ENCODE measurements at regions not wholly inside any gene's neighbourhood (a gene's known extent, or its start where the extent isn't known, plus 50 kb on each side); places are given as distances from the start of the nearest gene placed in this dataset.
"Not testable (repeated sequence)": the region's sequence is repeated elsewhere in the genome, so short reads cannot be mapped to it uniquely, and the experiment has no call there.

- DNase-seq (ENCODE audit: low spot score) = peak; percentile 31
Measured at GRCh38 chr22:25488244-25489020, 76.0 kb upstream of the GRK3 start.

GRCh38 chr22:25489947-25490346, 74.5 kb upstream of the GRK3 start:
- no peak for DNase-seq (ENCODE audit: low spot score)

DNA sequence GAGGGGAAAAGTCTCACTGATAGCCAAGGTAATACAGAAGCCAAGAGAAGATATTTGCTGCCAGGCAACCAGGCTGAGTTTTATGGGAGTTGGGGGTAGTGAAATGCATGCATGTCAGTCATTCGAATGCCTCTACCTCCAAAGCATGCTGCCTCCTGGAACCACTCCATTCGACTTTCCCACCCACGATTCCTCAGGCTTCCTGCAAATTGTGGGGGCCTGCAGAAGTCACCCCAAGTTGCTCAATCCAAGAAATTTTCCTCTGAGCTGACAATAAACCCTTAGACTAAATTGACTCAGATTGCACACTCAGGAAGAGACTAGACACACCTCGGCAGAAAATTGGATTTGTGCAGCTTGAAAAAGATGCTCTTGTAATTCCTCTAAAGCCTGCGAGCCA, 73.6 kb upstream of the GRK3 start:
- DNase-seq (ENCODE audit: low spot score) = no peak

DNA sequence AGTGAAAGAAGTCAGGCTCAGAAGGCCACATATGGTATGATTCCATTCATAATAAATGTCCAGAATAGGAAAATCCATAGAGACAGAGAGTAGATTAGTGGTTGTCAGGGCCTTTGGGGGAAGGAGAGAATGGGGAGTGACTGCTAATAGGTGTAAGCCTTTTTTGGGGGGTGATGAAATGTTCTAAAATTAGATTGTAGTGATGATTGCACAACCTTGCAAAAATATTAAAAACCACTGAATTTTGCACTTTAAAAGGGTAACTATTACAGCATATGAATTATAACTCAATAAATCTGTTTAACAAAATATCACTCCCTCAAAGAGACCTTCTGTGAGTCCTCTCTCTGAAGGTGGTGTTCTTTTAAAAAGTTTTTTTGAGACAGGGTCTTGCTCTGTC, 72.3 kb upstream of the GRK3 start:
- DNase-seq (ENCODE audit: low spot score) = no peak

GRCh38 chr22:25492841-25493734, 71.4 kb upstream of the GRK3 start:
- DNase-seq (ENCODE audit: low spot score) = no peak

- DNase-seq (ENCODE audit: low spot score) = no peak
Measured at GRCh38 chr22:25493794-25494193, 70.7 kb upstream of the GRK3 start.

DNA sequence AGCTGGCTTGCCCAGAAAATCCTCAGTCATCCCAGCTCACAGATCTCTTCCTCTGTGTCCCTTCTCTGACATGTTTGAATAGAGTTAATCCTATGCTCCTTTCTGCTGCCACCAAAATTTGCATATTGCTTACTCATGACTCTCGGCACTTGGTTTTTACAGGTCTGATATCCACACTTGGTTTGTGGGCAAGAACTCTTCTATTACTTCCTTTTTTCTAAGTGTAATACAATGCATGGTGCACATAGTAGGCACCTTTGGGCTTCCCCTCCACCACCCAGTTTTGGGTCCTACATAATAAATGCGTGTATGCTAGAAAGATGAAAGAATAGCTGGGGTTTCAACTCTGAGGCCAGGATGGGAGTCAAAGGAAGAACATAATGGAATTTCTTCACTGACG, 69.7 kb upstream of the GRK3 start:
- DNase-seq (ENCODE audit: low spot score) = no peak

DNA sequence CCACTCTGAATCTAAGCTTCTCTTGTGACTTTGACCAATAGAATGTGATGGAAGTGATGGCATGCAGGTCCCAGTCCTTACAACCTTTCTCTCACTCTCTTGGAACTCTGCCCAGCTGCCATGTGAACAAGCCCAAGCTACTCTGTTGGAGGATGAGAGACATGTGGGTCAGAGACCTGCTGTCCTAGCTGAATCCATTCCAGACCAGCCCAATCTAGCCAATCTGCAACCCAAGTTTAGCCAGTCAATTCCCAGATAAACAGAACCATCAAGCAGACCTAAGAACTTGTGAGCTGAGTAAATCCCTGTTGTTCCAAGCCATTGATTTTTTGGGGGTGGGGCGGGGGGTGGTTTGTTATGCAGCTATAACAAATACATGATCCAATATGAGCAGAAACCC, 69.2 kb upstream of the GRK3 start:
- DNase-seq (ENCODE audit: low spot score) = no peak

DNA sequence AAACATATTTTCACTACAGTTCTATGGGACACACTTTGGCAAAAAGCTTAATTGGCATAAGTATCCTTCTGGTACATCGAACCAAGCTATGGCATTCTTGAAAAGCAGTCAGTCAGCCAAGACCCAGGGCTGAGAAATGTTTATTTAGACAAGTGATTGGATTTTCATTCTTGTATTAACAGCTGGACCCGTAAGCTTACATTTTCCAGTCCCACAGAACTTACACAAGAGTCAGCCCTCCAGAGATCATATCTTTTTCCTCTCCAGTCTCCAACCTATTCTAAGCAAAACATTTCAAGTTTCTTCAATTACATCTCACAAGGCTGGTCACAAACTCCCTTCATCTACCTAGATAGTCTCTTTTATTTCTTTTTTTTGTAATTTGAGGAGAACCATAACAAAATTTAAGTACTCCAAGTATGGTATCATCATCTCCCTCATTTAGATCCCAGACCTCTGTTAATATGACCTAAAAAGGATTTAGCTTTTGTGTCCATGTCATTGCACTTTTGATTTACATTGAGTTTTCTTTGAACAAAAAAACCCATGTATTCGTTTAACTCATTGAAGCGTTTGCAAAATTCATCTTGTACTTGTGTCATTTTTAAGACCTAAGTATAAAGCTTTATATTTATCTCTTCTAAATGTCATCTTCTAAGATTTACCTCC, 67.9 kb upstream of the GRK3 start:
- no peak for DNase-seq (ENCODE audit: low spot score)

- no peak for DNase-seq (ENCODE audit: low spot score)
Measured at GRCh38 chr22:25497181-25497641, 67.3 kb upstream of the GRK3 start.

DNA sequence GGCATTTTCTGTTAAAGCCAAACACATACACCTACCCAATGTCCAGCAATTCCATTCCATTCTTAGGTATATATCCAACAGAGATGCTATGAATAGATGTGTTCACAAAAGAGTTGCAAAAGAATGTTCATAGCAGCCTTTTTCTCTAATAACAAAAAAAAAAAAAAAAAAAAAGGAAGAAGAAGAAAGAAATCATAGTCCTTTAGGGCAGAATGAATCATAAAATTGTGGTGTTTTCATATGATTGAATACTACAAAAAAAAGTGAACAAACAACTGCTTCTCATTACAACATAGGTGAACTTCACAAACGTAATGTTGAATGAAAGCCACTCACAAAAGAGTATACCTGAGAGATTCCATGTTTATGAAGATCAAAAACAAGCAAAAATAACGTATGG, 66.8 kb upstream of the GRK3 start:
- DNase-seq (ENCODE audit: low spot score) = no peak

- not testable (repeated sequence) for DNase-seq (ENCODE audit: low spot score)
Measured at GRCh38 chr22:25500671-25501070, 63.8 kb upstream of the GRK3 start.

- not testable (repeated sequence) for DNase-seq (ENCODE audit: low spot score)
Measured at GRCh38 chr22:25504017-25504416, 60.5 kb upstream of the GRK3 start.

DNA sequence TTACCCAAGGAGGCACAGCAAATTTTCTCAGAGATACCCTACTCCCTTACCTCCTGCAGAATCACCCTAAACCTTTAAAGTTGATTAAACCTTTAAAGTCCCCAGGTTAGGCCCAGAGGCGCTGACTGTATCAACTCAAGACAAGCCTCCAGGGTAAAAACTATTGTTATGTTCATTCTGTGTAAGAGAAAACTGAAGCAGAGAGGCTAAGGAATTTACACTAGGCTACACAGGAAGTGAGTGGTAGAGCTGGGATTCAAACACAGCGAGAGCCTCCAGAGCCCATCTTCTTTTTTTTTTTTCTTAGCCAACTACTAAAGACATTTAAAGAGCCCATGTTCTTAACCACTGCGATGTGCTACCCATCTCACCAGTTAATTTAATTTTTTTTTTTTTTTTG, 56.3 kb upstream of the GRK3 start:
- no peak for DNase-seq (ENCODE audit: low spot score)

GRCh38 chr22:25508761-25509321, 55.6 kb upstream of the GRK3 start:
- DNase-seq (ENCODE audit: low spot score) = no peak

DNA sequence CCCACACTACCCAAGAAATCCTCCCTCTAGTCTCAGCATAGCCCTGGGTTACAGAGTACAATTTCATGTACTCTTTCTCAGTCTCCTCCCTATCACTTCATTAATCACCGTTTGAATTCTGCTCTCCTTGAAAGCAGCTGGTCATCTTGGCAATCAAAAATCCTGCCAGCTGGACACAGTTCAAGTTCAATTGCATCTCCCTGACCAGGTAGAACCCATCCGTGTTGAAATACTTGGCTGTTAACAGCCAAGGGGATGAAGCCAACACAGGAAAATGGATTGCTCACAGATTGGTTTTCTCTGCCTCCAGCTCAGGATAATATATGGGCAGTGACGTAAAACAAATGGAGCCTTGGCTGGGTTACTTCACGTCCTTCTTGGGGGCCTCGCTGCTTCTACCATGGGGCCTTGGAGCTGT, 55.1 kb upstream of the GRK3 start:
- no peak for DNase-seq (ENCODE audit: low spot score)

GRCh38 chr22:25510876-25511275, 53.6 kb upstream of the GRK3 start:
- DNase-seq (ENCODE audit: low spot score) = no peak

- DNase-seq (ENCODE audit: low spot score) = no peak
Measured at GRCh38 chr22:25511725-25512124, 52.8 kb upstream of the GRK3 start.

DNA sequence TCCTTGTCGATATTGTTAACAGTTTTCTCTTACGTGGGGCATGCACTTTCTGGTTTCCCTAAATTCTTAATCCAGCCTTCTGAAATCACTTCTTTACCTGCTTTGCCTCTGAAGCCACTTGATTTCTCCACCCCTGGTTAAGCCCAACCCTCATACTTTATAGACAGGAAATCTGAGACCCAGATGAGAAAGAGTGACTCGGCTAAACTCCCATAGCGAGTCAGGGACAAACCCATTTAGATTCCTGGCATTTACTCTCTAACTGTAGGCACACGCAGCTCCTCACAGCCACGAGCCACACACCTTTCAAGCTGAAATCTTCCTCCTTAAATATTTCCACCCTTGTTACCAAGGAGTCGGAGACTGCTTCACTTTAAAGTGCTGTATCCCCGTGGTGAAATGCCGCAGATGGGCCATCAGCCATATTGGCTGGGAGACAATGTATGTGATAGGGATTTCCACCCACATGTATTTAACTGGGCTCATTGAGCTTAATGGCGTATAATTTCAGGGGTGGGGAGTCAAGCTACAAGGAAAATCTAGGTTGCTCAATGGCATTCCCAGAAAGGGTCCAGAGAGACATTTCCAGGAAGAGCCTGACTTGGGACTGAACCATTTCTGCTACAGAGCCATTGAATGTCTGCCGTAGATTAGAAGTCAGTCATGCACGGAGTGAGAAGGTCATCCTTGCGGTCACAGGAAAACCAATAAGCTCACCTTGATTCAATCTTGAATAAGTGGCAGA, 49.9 kb upstream of the GRK3 start:
- no peak for DNase-seq (ENCODE audit: low spot score)

Measured in HuH-7.5 (cell line).